22Rv1 (cell line): ENCODE measurements at regions not wholly inside any gene's neighbourhood (a gene's known extent, or its start where the extent isn't known, plus 50 kb on each side); places are given as distances from the start of the nearest gene placed in this dataset.

Experiments used
- ZFX ChIP-seq: fragments of 450-650 bp; IDR thresholded peaks from 2 replicates; pipeline ENCODE4 v1.6.1; 2017; ENCODE audit warnings: antibody characterized with exemption, borderline replicate concordance
- TF ChIP-seq, protein P1 (sequence below): fragments of 450-650 bp; IDR thresholded peaks from 2 replicates; pipeline ENCODE4 v1.5.1; 2017; ENCODE audit warnings: mild to moderate bottlenecking

- TF ChIP-seq, protein P1, sequence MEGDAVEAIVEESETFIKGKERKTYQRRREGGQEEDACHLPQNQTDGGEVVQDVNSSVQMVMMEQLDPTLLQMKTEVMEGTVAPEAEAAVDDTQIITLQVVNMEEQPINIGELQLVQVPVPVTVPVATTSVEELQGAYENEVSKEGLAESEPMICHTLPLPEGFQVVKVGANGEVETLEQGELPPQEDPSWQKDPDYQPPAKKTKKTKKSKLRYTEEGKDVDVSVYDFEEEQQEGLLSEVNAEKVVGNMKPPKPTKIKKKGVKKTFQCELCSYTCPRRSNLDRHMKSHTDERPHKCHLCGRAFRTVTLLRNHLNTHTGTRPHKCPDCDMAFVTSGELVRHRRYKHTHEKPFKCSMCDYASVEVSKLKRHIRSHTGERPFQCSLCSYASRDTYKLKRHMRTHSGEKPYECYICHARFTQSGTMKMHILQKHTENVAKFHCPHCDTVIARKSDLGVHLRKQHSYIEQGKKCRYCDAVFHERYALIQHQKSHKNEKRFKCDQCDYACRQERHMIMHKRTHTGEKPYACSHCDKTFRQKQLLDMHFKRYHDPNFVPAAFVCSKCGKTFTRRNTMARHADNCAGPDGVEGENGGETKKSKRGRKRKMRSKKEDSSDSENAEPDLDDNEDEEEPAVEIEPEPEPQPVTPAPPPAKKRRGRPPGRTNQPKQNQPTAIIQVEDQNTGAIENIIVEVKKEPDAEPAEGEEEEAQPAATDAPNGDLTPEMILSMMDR, result no peak
- no peak for TF ChIP-seq ZFX
Measured at GRCh38 chr11:97607291-97608000, 1217.6 kb downstream of the JRKL start.
